ENCODE measurements at regions not wholly inside any gene's neighbourhood (a gene's known extent, or its start where the extent isn't known, plus 50 kb on each side); places are given as distances from the start of the nearest gene placed in this dataset.

DNA sequence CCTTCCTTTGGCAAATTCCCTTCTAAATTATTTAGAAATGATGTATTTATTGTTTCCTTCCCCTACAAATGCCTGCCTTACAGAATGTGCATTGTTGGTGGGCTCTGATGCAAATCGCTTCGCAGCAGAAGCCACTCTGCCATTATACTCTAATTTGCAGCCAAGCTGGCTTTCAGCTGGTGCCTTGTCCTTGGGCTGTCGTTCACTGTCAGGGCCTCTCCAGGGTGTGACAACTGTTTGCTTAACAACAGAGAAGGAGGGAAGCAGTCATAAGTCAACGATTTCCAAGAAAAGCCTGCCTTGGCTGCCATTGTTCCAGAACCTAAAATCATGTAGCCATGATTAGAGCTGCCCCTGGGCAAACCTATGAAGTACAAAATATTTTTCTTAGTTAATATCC is 260.1 kb upstream of the RGMB start:
- TF ChIP-seq ZNF768 (tag by site-specific recombination; IDR thresholded peaks at IDR 0.05): no peak
- TF ChIP-seq ZNF549 (tag by site-specific recombination; IDR thresholded peaks at IDR 0.05): no peak
